ENCODE measurements at regions not wholly inside any gene's neighbourhood (a gene's known extent, or its start where the extent isn't known, plus 50 kb on each side); places are given as distances from the start of the nearest gene placed in this dataset.

- Histone ChIP-seq H3K4ac (ENCODE audit: low read depth, low read length) (no peak overlapping the region), H4K91ac (ENCODE audit: low read depth, low read length) (no peak overlapping the region), H3K23ac (ENCODE audit: low read length) (no peak overlapping the region), H2BK5ac (ENCODE audit: low read depth, low read length, poor library complexity) (no peak overlapping the region), H3K4me2 (ENCODE audit: low read length) (no peak overlapping the region), H3K4me3 (ENCODE audit: low read depth, low read length) (no peak overlapping the region), H3K27me3 (ENCODE audit: insufficient read depth, low read length) (no peaks in the 10 kb centered on the region), H3K79me2 (ENCODE audit: control insufficient read depth, insufficient read depth, low read length, poor library complexity) (no peaks in the 10 kb centered on the region), H3K4me1 (ENCODE audit: control insufficient read depth in 1 of 2, insufficient read depth in 2 of 2, low read length in 2 of 2) (peaks cover 5 to 7% of the 10 kb centered on the region in 2 experiments), H3K14ac (ENCODE audit: low read length) (no peak overlapping the region), H2BK120ac (ENCODE audit: insufficient read depth, low read length, poor library complexity) (no peak overlapping the region), H3K9ac (ENCODE audit: low read length) (no peak overlapping the region), H3K79me1 (ENCODE audit: low read length) (peaks cover 3% of the 10 kb centered on the region), H2BK12ac (ENCODE audit: low read length) (no peak overlapping the region), H2AFZ (ENCODE audit: insufficient read depth, low read length, poor library complexity) (no peak overlapping the region), H4K12ac (ENCODE audit: low read depth, low read length) (no peak overlapping the region), H2AK5ac (ENCODE audit: low read length) (no peak overlapping the region), H3K9me3 (ENCODE audit: insufficient read depth, low read depth, low read length) (no peaks in the 10 kb centered on the region), H3K36me3 (ENCODE audit: control insufficient read depth in 1 of 2, insufficient read depth in 2 of 2, low read length in 2 of 2) (no peaks in the 10 kb centered on the region), H3K27ac (ENCODE audit: low read depth, low read length) (no peak overlapping the region), H3K18ac (ENCODE audit: low read length) (no peak overlapping the region), H4K8ac (ENCODE audit: low read depth, low read length) (no peak overlapping the region)
- no peak for DNase-seq
- WGBS (ENCODE audit: extremely low coverage, insufficient coverage, insufficient read length) = no CpG with 5 or more reads among the region's 3 CpGs
These were observed 71.2 kb downstream of the SNRPE start for GRCh38 chr1:203932556-203932955.

- Histone ChIP-seq H4K12ac (ENCODE audit: low read depth, low read length) (no peak overlapping the region), H3K4me2 (ENCODE audit: low read length) (no peak overlapping the region), H2BK120ac (ENCODE audit: insufficient read depth, low read length, poor library complexity) (no peak overlapping the region), H3K9me3 (ENCODE audit: insufficient read depth, low read depth, low read length) (no peaks in the 10 kb centered on the region), H2AK5ac (ENCODE audit: low read length) (no peak overlapping the region), H3K4me3 (ENCODE audit: low read depth, low read length) (no peak overlapping the region), H3K79me2 (ENCODE audit: control insufficient read depth, insufficient read depth, low read length, poor library complexity) (no peaks in the 10 kb centered on the region), H3K23ac (ENCODE audit: low read length) (no peak overlapping the region), H2BK5ac (ENCODE audit: low read depth, low read length, poor library complexity) (no peak overlapping the region), H3K18ac (ENCODE audit: low read length) (no peak overlapping the region), H3K27ac (ENCODE audit: low read depth, low read length) (no peak overlapping the region), H4K8ac (ENCODE audit: low read depth, low read length) (peak overlapping the region; percentile 12), H3K9ac (ENCODE audit: low read length) (no peak overlapping the region), H3K79me1 (ENCODE audit: low read length) (peaks cover 3% of the 10 kb centered on the region), H3K36me3 (ENCODE audit: control insufficient read depth in 1 of 2, insufficient read depth in 2 of 2, low read length in 2 of 2) (no peaks in the 10 kb centered on the region), H4K91ac (ENCODE audit: low read depth, low read length) (no peak overlapping the region), H3K27me3 (ENCODE audit: insufficient read depth, low read length) (no peaks in the 10 kb centered on the region), H3K4ac (ENCODE audit: low read depth, low read length) (no peak overlapping the region), H2BK12ac (ENCODE audit: low read length) (no peak overlapping the region), H3K4me1 (ENCODE audit: control insufficient read depth in 1 of 2, insufficient read depth in 2 of 2, low read length in 2 of 2) (peaks cover 5 to 7% of the 10 kb centered on the region in 2 experiments), H2AFZ (ENCODE audit: insufficient read depth, low read length, poor library complexity) (no peak overlapping the region), H3K14ac (ENCODE audit: low read length) (no peak overlapping the region)
- WGBS (ENCODE audit: extremely low coverage, insufficient coverage, insufficient read length) = no CpG with 5 or more reads among the region's 3 CpGs
- no peak for DNase-seq
These were observed 72.6 kb downstream of the SNRPE start for GRCh38 chr1:203934027-203934426.

GRCh38 chr1:203934651-203935050, 73.3 kb downstream of the SNRPE start:
- Histone ChIP-seq H2BK120ac (ENCODE audit: insufficient read depth, low read length, poor library complexity) (no peak overlapping the region), H3K36me3 (ENCODE audit: control insufficient read depth in 1 of 2, insufficient read depth in 2 of 2, low read length in 2 of 2) (no peaks in the 10 kb centered on the region), H3K27me3 (ENCODE audit: insufficient read depth, low read length) (no peaks in the 10 kb centered on the region), H2BK12ac (ENCODE audit: low read length) (no peak overlapping the region), H2AK5ac (ENCODE audit: low read length) (no peak overlapping the region), H4K8ac (ENCODE audit: low read depth, low read length) (no peak overlapping the region), H3K14ac (ENCODE audit: low read length) (no peak overlapping the region), H3K23ac (ENCODE audit: low read length) (no peak overlapping the region), H3K79me1 (ENCODE audit: low read length) (peaks cover 3% of the 10 kb centered on the region), H3K4ac (ENCODE audit: low read depth, low read length) (no peak overlapping the region), H3K4me1 (ENCODE audit: control insufficient read depth in 1 of 2, insufficient read depth in 2 of 2, low read length in 2 of 2) (peaks cover 3 to 5% of the 10 kb centered on the region in 2 experiments), H3K18ac (ENCODE audit: low read length) (no peak overlapping the region), H3K9ac (ENCODE audit: low read length) (no peak overlapping the region), H3K79me2 (ENCODE audit: control insufficient read depth, insufficient read depth, low read length, poor library complexity) (no peaks in the 10 kb centered on the region), H2BK5ac (ENCODE audit: low read depth, low read length, poor library complexity) (no peak overlapping the region), H4K12ac (ENCODE audit: low read depth, low read length) (no peak overlapping the region), H3K4me2 (ENCODE audit: low read length) (no peak overlapping the region), H3K9me3 (ENCODE audit: insufficient read depth, low read depth, low read length) (no peaks in the 10 kb centered on the region), H3K4me3 (ENCODE audit: low read depth, low read length) (no peak overlapping the region), H4K91ac (ENCODE audit: low read depth, low read length) (no peak overlapping the region), H2AFZ (ENCODE audit: insufficient read depth, low read length, poor library complexity) (no peak overlapping the region), H3K27ac (ENCODE audit: low read depth, low read length) (no peak overlapping the region)
- no peak for DNase-seq
- WGBS (ENCODE audit: extremely low coverage, insufficient coverage, insufficient read length) = no CpG with 5 or more reads among the region's 3 CpGs

DNA sequence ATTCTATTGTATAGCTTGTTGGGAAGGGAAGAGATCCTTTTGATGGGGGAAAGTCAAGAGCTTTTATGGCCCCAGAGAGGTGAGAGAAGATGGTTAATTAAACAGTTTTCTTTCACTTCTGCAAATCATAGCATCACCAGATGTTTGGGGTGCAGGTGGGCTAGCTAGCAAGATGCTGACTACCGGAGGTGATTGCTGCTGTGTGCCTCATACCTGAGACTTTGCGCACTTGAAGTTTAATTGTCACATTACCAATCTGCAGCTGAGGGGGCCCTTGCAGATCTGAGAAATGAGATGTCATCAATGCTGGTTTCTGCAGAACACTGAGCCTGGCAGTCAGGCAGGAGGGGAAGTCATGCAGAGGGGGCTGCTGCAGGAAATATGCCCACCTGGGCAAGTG, 73.9 kb downstream of the SNRPE start:
- Histone ChIP-seq H3K27ac (ENCODE audit: low read depth, low read length) (no peak overlapping the region), H3K9me3 (ENCODE audit: insufficient read depth, low read depth, low read length) (no peaks in the 10 kb centered on the region)

More for the DNA sequence above, 73.9 kb downstream of the SNRPE start:
- H2AFZ ChIP-seq (ENCODE audit: insufficient read depth, low read length, poor library complexity) = no peak overlapping the region
- no peaks in the 10 kb centered on the region for H3K27me3 ChIP-seq (ENCODE audit: insufficient read depth, low read length)
- H2BK120ac ChIP-seq (ENCODE audit: insufficient read depth, low read length, poor library complexity) = no peak overlapping the region
- no peak overlapping the region for H3K14ac ChIP-seq (ENCODE audit: low read length)
- H3K79me1 ChIP-seq (ENCODE audit: low read length) = peaks cover 3% of the 10 kb centered on the region
- no peak overlapping the region for H3K9ac ChIP-seq (ENCODE audit: low read length)
- no peak overlapping the region for H4K8ac ChIP-seq (ENCODE audit: low read depth, low read length)
- no peak for DNase-seq
- no peak overlapping the region for H3K4me3 ChIP-seq (ENCODE audit: low read depth, low read length)
- no peak overlapping the region for H2AK5ac ChIP-seq (ENCODE audit: low read length)
- H3K36me3 ChIP-seq (ENCODE audit: control insufficient read depth in 1 of 2, insufficient read depth in 2 of 2, low read length in 2 of 2) = no peaks in the 10 kb centered on the region
- H2BK5ac ChIP-seq (ENCODE audit: low read depth, low read length, poor library complexity) = no peak overlapping the region
- no CpG with 5 or more reads among the region's 2 CpGs for WGBS (ENCODE audit: extremely low coverage, insufficient coverage, insufficient read length)
- no peak overlapping the region for H2BK12ac ChIP-seq (ENCODE audit: low read length)
- H4K91ac ChIP-seq (ENCODE audit: low read depth, low read length) = no peak overlapping the region
- H3K4me1 ChIP-seq (ENCODE audit: control insufficient read depth in 1 of 2, insufficient read depth in 2 of 2, low read length in 2 of 2) = peaks cover 2 to 5% of the 10 kb centered on the region in 2 experiments
- no peaks in the 10 kb centered on the region for H3K79me2 ChIP-seq (ENCODE audit: control insufficient read depth, insufficient read depth, low read length, poor library complexity)
- no peak overlapping the region for H3K4ac ChIP-seq (ENCODE audit: low read depth, low read length)
- H3K23ac ChIP-seq (ENCODE audit: low read length) = no peak overlapping the region
- H3K4me2 ChIP-seq (ENCODE audit: low read length) = no peak overlapping the region
- H3K18ac ChIP-seq (ENCODE audit: low read length) = no peak overlapping the region
- no peak overlapping the region for H4K12ac ChIP-seq (ENCODE audit: low read depth, low read length)

Measured in trophoblast cell (in vitro differentiated cells and primary cell).